Gastrocnemius medialis (tissue), 4 donors: ENCODE measurements at regions not wholly inside any gene's neighbourhood (a gene's known extent, or its start where the extent isn't known, plus 50 kb on each side); places are given as distances from the start of the nearest gene placed in this dataset.
"Not testable (repeated sequence)": the region's sequence is repeated elsewhere in the genome, so short reads cannot be mapped to it uniquely, and the experiment has no call there.

Source experiments
- ATAC-seq, 2 donors: fragments of 150-250 bp; one replicate each; pipeline ENCODE4 v1.9.1; 2016
- DNase-seq, 2 donors: peaks; one replicate each; pipeline ENCODE4 v3.0.0-alpha.2; 2019
- H3K27ac ChIP-seq, 4 donors: fragments of 200-600 bp; sonication (generic); 1 replicate in 1 of 4; 2 replicates in 3 of 4; pipeline ENCODE4 v1.5.1; 2016 to 2018; ENCODE audit warnings: mild to moderate bottlenecking in 2 of 4, moderate library complexity in 1 of 4
- H3K27me3 ChIP-seq, 3 donors: fragments of 200-600 bp; sonication (generic) in 2 of 3; 1 replicate in 1 of 3; 2 replicates in 2 of 3; pipeline versions ENCODE4 v1.5.1 to v1.6.0; 2016 to 2019; ENCODE audit warnings: mild to moderate bottlenecking in 1 of 3, moderate library complexity in 1 of 3
- H3K36me3 ChIP-seq, 2 donors: fragments of 200-600 bp; sonication (generic) in 1 of 2; one replicate each; pipeline ENCODE4 v1.5.1; 2017 to 2018
- H3K4me1 ChIP-seq, 2 donors: fragments of 200-600 bp; sonication (generic) in 1 of 2; one replicate each; pipeline ENCODE4 v1.5.1; 2016 to 2017; ENCODE audit warnings: mild to moderate bottlenecking in 2 of 2
- H3K4me3 ChIP-seq, 4 donors: fragments of 200-600 bp; sonication (generic) in 3 of 4; 1 replicate in 1 of 4; 2 replicates in 3 of 4; pipeline ENCODE4 v1.5.1; 2016 to 2019; ENCODE audit warnings: mild to moderate bottlenecking in 2 of 4
- H3K9me3 ChIP-seq, 3 donors: fragments of 200-600 bp; sonication (generic) in 2 of 3; 1 replicate in 1 of 3; 2 replicates in 2 of 3; pipeline ENCODE4 v1.5.1; 2016 to 2019
- POLR2A ChIP-seq, 2 donors: fragments of 450-650 bp; IDR thresholded peaks; one replicate each; pipeline ENCODE4 v1.6.1; 2017; ENCODE audit warnings: antibody characterized with exemption in 2 of 2, mild to moderate bottlenecking in 2 of 2, moderate library complexity in 2 of 2
- in situ Hi-C, 4 donors: fragments of 200-750 bp; cut with MboI; loops; one replicate each; pipeline versions ENCODE4 v1.15.0 to v1.8.0; 2017; ENCODE audit warnings: low sequenced_read_pairs in 4 of 4
- intact Hi-C: fragments of 100-400 bp; cut with DNase I; formaldehyde crosslinking; loops from one replicate; pipeline ENCODE4 v1.15.1; 2023; ENCODE audit warnings: low total_unique reads
- TF ChIP-seq, protein P1 (sequence below), 5 experiments: fragments of 450-650 bp in 3 of 5; fragments of 200-600 bp in 2 of 5; sonication (generic) in 2 of 5; IDR thresholded peaks in 4 of 5; conservative IDR thresholded peaks in 1 of 5; 1 replicate in 4 of 5; 2 replicates in 1 of 5; pipeline ENCODE4 v1.5.1; 2016 to 2019; ENCODE audit warnings: antibody characterized with exemption in 5 of 5, mild to moderate bottlenecking in 3 of 5, moderate library complexity in 3 of 5

DNA sequence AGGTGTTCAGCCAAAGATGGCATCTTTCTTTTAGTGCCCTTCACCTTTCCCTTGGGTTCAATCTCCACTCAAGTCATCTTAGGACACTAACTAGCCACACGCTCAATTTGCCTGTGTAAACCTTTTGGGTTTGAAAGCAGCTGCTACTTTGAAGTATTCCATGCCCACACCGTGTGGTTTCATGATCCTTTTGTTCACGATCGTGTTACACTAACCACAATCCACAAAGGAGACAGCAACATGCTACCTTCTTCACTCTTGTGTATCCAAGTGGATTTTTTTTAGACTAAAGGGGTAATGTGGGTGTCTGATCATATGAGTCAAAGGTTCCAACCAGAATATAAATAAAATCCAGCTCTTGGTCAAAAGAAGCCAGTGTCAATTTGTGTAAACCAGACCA, 122.7 kb upstream of the FAR2 start:
- DNase-seq (no peak), ATAC-seq (no peak)
- intact Hi-C loops = no loop called here
- Histone ChIP-seq H3K36me3 (no peaks in the 10 kb centered on the region), H3K27ac (no peak overlapping the region), H3K27me3 (no peaks in the 10 kb centered on the region), H3K4me3 (no peak overlapping the region), H3K4me1 (no peaks in the 10 kb centered on the region), H3K9me3 (no peaks in the 10 kb centered on the region)
- in situ Hi-C loops = no loop called here
- no peak for TF ChIP-seq POLR2A (IDR thresholded peaks at IDR 0.05)
- TF ChIP-seq, protein P1, sequence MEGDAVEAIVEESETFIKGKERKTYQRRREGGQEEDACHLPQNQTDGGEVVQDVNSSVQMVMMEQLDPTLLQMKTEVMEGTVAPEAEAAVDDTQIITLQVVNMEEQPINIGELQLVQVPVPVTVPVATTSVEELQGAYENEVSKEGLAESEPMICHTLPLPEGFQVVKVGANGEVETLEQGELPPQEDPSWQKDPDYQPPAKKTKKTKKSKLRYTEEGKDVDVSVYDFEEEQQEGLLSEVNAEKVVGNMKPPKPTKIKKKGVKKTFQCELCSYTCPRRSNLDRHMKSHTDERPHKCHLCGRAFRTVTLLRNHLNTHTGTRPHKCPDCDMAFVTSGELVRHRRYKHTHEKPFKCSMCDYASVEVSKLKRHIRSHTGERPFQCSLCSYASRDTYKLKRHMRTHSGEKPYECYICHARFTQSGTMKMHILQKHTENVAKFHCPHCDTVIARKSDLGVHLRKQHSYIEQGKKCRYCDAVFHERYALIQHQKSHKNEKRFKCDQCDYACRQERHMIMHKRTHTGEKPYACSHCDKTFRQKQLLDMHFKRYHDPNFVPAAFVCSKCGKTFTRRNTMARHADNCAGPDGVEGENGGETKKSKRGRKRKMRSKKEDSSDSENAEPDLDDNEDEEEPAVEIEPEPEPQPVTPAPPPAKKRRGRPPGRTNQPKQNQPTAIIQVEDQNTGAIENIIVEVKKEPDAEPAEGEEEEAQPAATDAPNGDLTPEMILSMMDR (IDR thresholded peaks at IDR 0.05 in 4 of 5, conservative IDR thresholded peaks at IDR 0.05 in 1 of 5) = no peak

DNA sequence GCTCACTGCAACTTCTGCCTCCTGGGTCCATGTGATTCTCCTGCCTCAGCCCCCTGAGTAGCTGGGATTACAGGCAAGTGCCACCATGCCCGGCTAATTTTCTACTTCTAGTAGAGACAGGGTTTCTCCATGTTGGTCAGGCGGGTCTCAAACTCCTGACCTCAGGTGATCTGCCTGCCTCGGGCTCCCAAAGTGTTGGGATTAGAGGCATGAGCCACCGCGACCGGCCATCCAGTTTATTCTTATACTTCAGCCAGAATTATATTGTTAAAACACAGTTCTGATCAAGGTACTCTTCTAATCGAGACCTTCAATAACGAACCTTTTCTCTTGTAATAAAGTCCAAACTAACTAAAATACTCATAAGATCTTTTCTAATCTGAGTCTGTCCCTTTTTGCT, 119.6 kb upstream of the FAR2 start:
- ATAC-seq, H3K27me3 ChIP-seq: not testable (repeated sequence)

DNA sequence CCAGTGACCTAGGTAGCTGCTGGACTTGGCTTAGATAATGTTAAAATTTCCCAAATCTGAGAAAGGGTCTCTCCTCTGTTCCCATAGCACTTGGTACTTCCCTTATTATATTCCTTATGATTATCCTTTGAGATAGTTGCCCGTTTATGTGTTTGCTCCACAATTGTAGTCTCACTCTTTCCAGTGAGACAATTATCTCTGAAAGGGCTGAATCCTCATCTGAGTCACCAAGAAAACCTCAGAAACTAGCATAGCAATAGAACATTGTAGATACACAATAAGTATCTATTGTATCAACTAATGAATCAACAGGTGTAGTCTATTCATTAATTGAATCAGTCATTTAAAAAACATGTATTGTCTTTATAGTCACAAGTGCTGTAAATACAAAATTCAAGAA, 119.1 kb upstream of the FAR2 start:
- no peak for DNase-seq
- no peak for ATAC-seq
- Histone ChIP-seq H3K4me1 (no peaks in the 10 kb centered on the region), H3K27ac (no peak overlapping the region), H3K4me3 (no peak overlapping the region), H3K27me3 (no peaks in the 10 kb centered on the region), H3K36me3 (no peaks in the 10 kb centered on the region), H3K9me3 (no peaks in the 10 kb centered on the region)
- TF ChIP-seq, protein P1 (IDR thresholded peaks at IDR 0.05 in 4 of 5, conservative IDR thresholded peaks at IDR 0.05 in 1 of 5) = no peak
- in situ Hi-C loops = no loop called here
- intact Hi-C loops = no loop called here

More for the DNA sequence above, 119.6 kb upstream of the FAR2 start:
- H3K4me1 ChIP-seq, in situ Hi-C loops, intact Hi-C loops, H3K4me3 ChIP-seq, H3K27ac ChIP-seq, H3K36me3 ChIP-seq, DNase-seq, H3K9me3 ChIP-seq: not testable (repeated sequence)

DNA sequence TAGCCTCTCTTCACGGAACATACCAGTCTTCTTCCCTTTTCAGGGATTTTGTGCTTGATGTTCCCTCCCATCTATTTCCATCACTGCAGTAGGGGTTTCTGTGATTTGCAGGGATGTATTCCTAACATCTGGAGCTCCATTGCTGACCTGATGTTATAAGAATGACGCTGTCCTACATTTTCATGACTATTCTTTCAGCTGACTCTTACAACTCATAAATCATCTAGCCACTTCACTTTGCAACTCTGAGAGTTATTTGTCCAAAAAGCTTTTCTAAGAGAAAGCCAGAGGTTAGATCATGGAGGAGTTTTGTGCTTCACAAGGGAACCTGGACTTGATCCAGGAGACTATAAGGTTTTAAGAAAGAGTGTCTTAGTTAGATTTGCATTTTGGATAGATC, 116.6 kb upstream of the FAR2 start:
- in situ Hi-C loops (no loop called here), intact Hi-C loops (no loop called here)
- no peaks in the 10 kb centered on the region for H3K4me1 ChIP-seq
- no peak overlapping the region for H3K27ac ChIP-seq
- no peak for DNase-seq
- H3K27me3 ChIP-seq = no peaks in the 10 kb centered on the region
- no peaks in the 10 kb centered on the region for H3K36me3 ChIP-seq
- ATAC-seq = no peak
- no peaks in the 10 kb centered on the region for H3K9me3 ChIP-seq
- no peak overlapping the region for H3K4me3 ChIP-seq
- TF ChIP-seq, protein P1 (IDR thresholded peaks at IDR 0.05 in 4 of 5, conservative IDR thresholded peaks at IDR 0.05 in 1 of 5) = no peak
- no peak for TF ChIP-seq POLR2A (IDR thresholded peaks at IDR 0.05)

DNA sequence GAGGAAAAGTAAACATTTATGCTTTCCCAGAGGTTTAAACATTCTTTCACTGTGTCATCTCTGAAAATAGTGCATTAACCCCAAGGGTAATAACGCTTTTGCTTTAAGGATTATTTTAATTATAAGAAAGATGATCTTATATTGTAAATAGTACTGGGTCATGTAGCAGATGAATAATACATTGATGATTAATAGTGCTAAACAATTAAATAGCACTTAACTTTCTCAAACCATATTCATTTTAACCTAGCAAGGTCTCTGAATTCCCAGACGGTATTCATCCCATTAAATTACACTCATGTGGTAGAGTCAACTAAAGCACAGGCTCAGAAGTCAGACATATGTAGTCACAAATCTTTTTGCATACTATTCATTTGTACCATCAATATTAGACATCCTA, 115.6 kb upstream of the FAR2 start:
- intact Hi-C loops = no loop called here
- ATAC-seq (no peak), DNase-seq (no peak)
- Histone ChIP-seq H3K27ac (no peak overlapping the region), H3K9me3 (no peaks in the 10 kb centered on the region), H3K36me3 (no peaks in the 10 kb centered on the region), H3K4me3 (no peak overlapping the region), H3K27me3 (no peaks in the 10 kb centered on the region), H3K4me1 (no peaks in the 10 kb centered on the region)
- TF ChIP-seq POLR2A (IDR thresholded peaks at IDR 0.05) = no peak
- TF ChIP-seq, protein P1 (IDR thresholded peaks at IDR 0.05 in 4 of 5, conservative IDR thresholded peaks at IDR 0.05 in 1 of 5) = no peak
- in situ Hi-C loops = no loop called here
